ENCODE measurements at regions not wholly inside any gene's neighbourhood (a gene's known extent, or its start where the extent isn't known, plus 50 kb on each side); places are given as distances from the start of the nearest gene placed in this dataset.

- TF ChIP-seq CTCF (IDR thresholded peaks at IDR 0.05), result no peak
- no peak for TF ChIP-seq POLR2AphosphoS5 (IDR thresholded peaks at IDR 0.05)
- no peak for TF ChIP-seq EP300 (IDR thresholded peaks at IDR 0.05)
- no peak for TF ChIP-seq POLR2A (IDR thresholded peaks at IDR 0.05)
Observed at GRCh38 chr19:5255602-5256231, 84.9 kb downstream of the PTPRS start.

Data from gastroesophageal sphincter (tissue), 3 donors.